T-helper 1 cell treated with Interleukin-12 subunit alpha and Interleukin-12 subunit beta and Interleukin-4 antibody, amounts not matched to agents 30 μg/mL and 1 μg/mL, for 36 hours (primary cell): ENCODE measurements at regions not wholly inside any gene's neighbourhood (a gene's known extent, or its start where the extent isn't known, plus 50 kb on each side); places are given as distances from the start of the nearest gene placed in this dataset.
"Not testable (repeated sequence)": the region's sequence is repeated elsewhere in the genome, so short reads cannot be mapped to it uniquely, and the experiment has no call there.

Experiments
- H3K27ac Mint-ChIP-seq: one replicate; pipeline ENCODE4 v1.8.0; 2021; ENCODE audit warnings: mild to moderate bottlenecking, mixed read lengths
- H3K27me3 Mint-ChIP-seq: one replicate; pipeline ENCODE4 v1.8.0; 2021; ENCODE audit warnings: low read depth, mixed read lengths
- H3K36me3 Mint-ChIP-seq: one replicate; pipeline ENCODE4 v1.8.0; 2021; ENCODE audit warnings: low read depth, mixed read lengths
- H3K4me1 Mint-ChIP-seq: one replicate; pipeline ENCODE4 v1.8.0; 2021; ENCODE audit warnings: low read depth, mixed read lengths
- H3K4me3 Mint-ChIP-seq: one replicate; pipeline ENCODE4 v1.8.0; 2021; ENCODE audit warnings: mild to moderate bottlenecking, moderate library complexity, mixed read lengths
- H3K9me3 Mint-ChIP-seq: one replicate; pipeline ENCODE4 v1.8.0; 2021; ENCODE audit warnings: mixed read lengths

GRCh38 chr16:7919782-7920181 is 587.1 kb downstream of the RBFOX1 start:
- no peaks in the 10 kb centered on the region for H3K4me1 Mint-ChIP-seq
- H3K36me3 Mint-ChIP-seq: no peaks in the 10 kb centered on the region
- H3K4me3 Mint-ChIP-seq: no peak overlapping the region
- H3K27ac Mint-ChIP-seq: no peak overlapping the region
- H3K9me3 Mint-ChIP-seq: peaks cover 37% of the 10 kb centered on the region
- no peaks in the 10 kb centered on the region for H3K27me3 Mint-ChIP-seq

GRCh38 chr16:7914748-7915147 is 582.1 kb downstream of the RBFOX1 start:
- H3K4me1 Mint-ChIP-seq: no peaks in the 10 kb centered on the region

GRCh38 chr16:7912132-7912531 is 579.5 kb downstream of the RBFOX1 start:
- H3K36me3 Mint-ChIP-seq: no peaks in the 10 kb centered on the region
- H3K27me3 Mint-ChIP-seq: no peaks in the 10 kb centered on the region
- H3K4me1 Mint-ChIP-seq: no peaks in the 10 kb centered on the region
- no peak overlapping the region for H3K4me3 Mint-ChIP-seq
- no peak overlapping the region for H3K27ac Mint-ChIP-seq
- peaks cover 24% of the 10 kb centered on the region for H3K9me3 Mint-ChIP-seq

More at GRCh38 chr16:7914748-7915147, 582.1 kb downstream of the RBFOX1 start:
- H3K4me3 Mint-ChIP-seq: no peak overlapping the region
- peaks cover 32% of the 10 kb centered on the region for H3K9me3 Mint-ChIP-seq
- no peak overlapping the region for H3K27ac Mint-ChIP-seq
- no peaks in the 10 kb centered on the region for H3K27me3 Mint-ChIP-seq
- H3K36me3 Mint-ChIP-seq: no peaks in the 10 kb centered on the region

GRCh38 chr16:7910116-7910515 is 577.5 kb downstream of the RBFOX1 start:
- H3K36me3 Mint-ChIP-seq: no peaks in the 10 kb centered on the region
- no peaks in the 10 kb centered on the region for H3K27me3 Mint-ChIP-seq
- no peak overlapping the region for H3K27ac Mint-ChIP-seq
- H3K9me3 Mint-ChIP-seq: peaks cover 17% of the 10 kb centered on the region
- no peaks in the 10 kb centered on the region for H3K4me1 Mint-ChIP-seq
- H3K4me3 Mint-ChIP-seq: no peak overlapping the region

- Mint-ChIP-seq H3K27ac (no peak overlapping the region), H3K9me3 (peaks cover 25% of the 10 kb centered on the region), H3K36me3 (no peaks in the 10 kb centered on the region), H3K4me3 (no peak overlapping the region), H3K27me3 (no peaks in the 10 kb centered on the region), H3K4me1 (no peaks in the 10 kb centered on the region)
These were observed 555.8 kb downstream of the RBFOX1 start for GRCh38 chr16:7888411-7888810.

GRCh38 chr16:7887316-7887715 is 554.7 kb downstream of the RBFOX1 start:
- no peak overlapping the region for H3K4me3 Mint-ChIP-seq
- H3K27me3 Mint-ChIP-seq: no peaks in the 10 kb centered on the region
- no peaks in the 10 kb centered on the region for H3K36me3 Mint-ChIP-seq
- no peaks in the 10 kb centered on the region for H3K4me1 Mint-ChIP-seq
- H3K9me3 Mint-ChIP-seq: peaks cover 25% of the 10 kb centered on the region
- no peak overlapping the region for H3K27ac Mint-ChIP-seq

- Mint-ChIP-seq H3K4me3 (no peak overlapping the region), H3K27ac (no peak overlapping the region), H3K27me3 (no peaks in the 10 kb centered on the region), H3K4me1 (no peaks in the 10 kb centered on the region), H3K9me3 (peaks cover 38% of the 10 kb centered on the region), H3K36me3 (no peaks in the 10 kb centered on the region)
These were observed 539.3 kb downstream of the RBFOX1 start for GRCh38 chr16:7871979-7872378.

- no peak overlapping the region for H3K4me3 Mint-ChIP-seq
- H3K27me3 Mint-ChIP-seq: no peaks in the 10 kb centered on the region
- H3K9me3 Mint-ChIP-seq: peaks cover 38% of the 10 kb centered on the region
- no peaks in the 10 kb centered on the region for H3K36me3 Mint-ChIP-seq
- no peak overlapping the region for H3K27ac Mint-ChIP-seq
- H3K4me1 Mint-ChIP-seq: no peaks in the 10 kb centered on the region
These were observed 538.7 kb downstream of the RBFOX1 start for GRCh38 chr16:7871371-7871770.

- H3K4me1 Mint-ChIP-seq: no peaks in the 10 kb centered on the region
- no peaks in the 10 kb centered on the region for H3K36me3 Mint-ChIP-seq
- no peak overlapping the region for H3K27ac Mint-ChIP-seq
- peaks cover 36% of the 10 kb centered on the region for H3K9me3 Mint-ChIP-seq
- H3K4me3 Mint-ChIP-seq: no peak overlapping the region
- no peaks in the 10 kb centered on the region for H3K27me3 Mint-ChIP-seq
These were observed 535.2 kb downstream of the RBFOX1 start for GRCh38 chr16:7867831-7868230.

GRCh38 chr16:7866144-7866543 is 533.5 kb downstream of the RBFOX1 start:
- Mint-ChIP-seq H3K4me3 (no peak overlapping the region), H3K36me3 (no peaks in the 10 kb centered on the region), H3K27ac (no peak overlapping the region), H3K9me3 (peaks cover 28% of the 10 kb centered on the region), H3K27me3 (no peaks in the 10 kb centered on the region), H3K4me1 (no peaks in the 10 kb centered on the region)

- not testable (repeated sequence) for H3K27me3 Mint-ChIP-seq, H3K36me3 Mint-ChIP-seq, H3K27ac Mint-ChIP-seq, H3K4me1 Mint-ChIP-seq, H3K4me3 Mint-ChIP-seq
- H3K9me3 Mint-ChIP-seq: peaks cover 23% of the 10 kb centered on the region
These were observed 532.7 kb downstream of the RBFOX1 start for GRCh38 chr16:7865393-7865792.

GRCh38 chr16:7861891-7862582 is 529.4 kb downstream of the RBFOX1 start:
- Mint-ChIP-seq H3K9me3 (peaks cover 19% of the 10 kb centered on the region), H3K27ac (no peak overlapping the region), H3K27me3 (no peaks in the 10 kb centered on the region), H3K4me1 (no peaks in the 10 kb centered on the region), H3K36me3 (no peaks in the 10 kb centered on the region), H3K4me3 (no peak overlapping the region)

- Mint-ChIP-seq H3K4me1 (no peaks in the 10 kb centered on the region), H3K36me3 (no peaks in the 10 kb centered on the region), H3K27me3 (no peaks in the 10 kb centered on the region), H3K27ac (no peak overlapping the region), H3K4me3 (no peak overlapping the region), H3K9me3 (peaks cover 29% of the 10 kb centered on the region)
These were observed 520.6 kb downstream of the RBFOX1 start for GRCh38 chr16:7853197-7853596.

- H3K4me3 Mint-ChIP-seq: no peak overlapping the region
- no peak overlapping the region for H3K27ac Mint-ChIP-seq
- no peaks in the 10 kb centered on the region for H3K4me1 Mint-ChIP-seq
- H3K9me3 Mint-ChIP-seq: peaks cover 18% of the 10 kb centered on the region
- no peaks in the 10 kb centered on the region for H3K27me3 Mint-ChIP-seq
- H3K36me3 Mint-ChIP-seq: no peaks in the 10 kb centered on the region
These were observed 517.2 kb downstream of the RBFOX1 start for GRCh38 chr16:7849841-7850240.

- no peaks in the 10 kb centered on the region for H3K4me1 Mint-ChIP-seq
- no peak overlapping the region for H3K27ac Mint-ChIP-seq
- H3K27me3 Mint-ChIP-seq: no peaks in the 10 kb centered on the region
- peaks cover 39% of the 10 kb centered on the region for H3K9me3 Mint-ChIP-seq
- no peaks in the 10 kb centered on the region for H3K36me3 Mint-ChIP-seq
- no peak overlapping the region for H3K4me3 Mint-ChIP-seq
These were observed 510.6 kb downstream of the RBFOX1 start for GRCh38 chr16:7843261-7843660.

GRCh38 chr16:7839568-7839967 is 506.9 kb downstream of the RBFOX1 start:
- no peaks in the 10 kb centered on the region for H3K27me3 Mint-ChIP-seq
- no peak overlapping the region for H3K4me3 Mint-ChIP-seq
- H3K9me3 Mint-ChIP-seq: peaks cover 36% of the 10 kb centered on the region
- no peak overlapping the region for H3K27ac Mint-ChIP-seq
- no peaks in the 10 kb centered on the region for H3K36me3 Mint-ChIP-seq
- no peaks in the 10 kb centered on the region for H3K4me1 Mint-ChIP-seq
